ENCODE measurements at regions not wholly inside any gene's neighbourhood (a gene's known extent, or its start where the extent isn't known, plus 50 kb on each side); places are given as distances from the start of the nearest gene placed in this dataset.

- DNase-seq (ENCODE audit: low read depth) = no peak
Observed at GRCh38 chr4:125511715-125512114, 197.0 kb downstream of the FAT4 start.

- DNase-seq (ENCODE audit: low read depth) = no peak
Observed at GRCh38 chr4:125515016-125515415, 200.3 kb downstream of the FAT4 start.

GRCh38 chr4:125517831-125518230, 203.1 kb downstream of the FAT4 start:
- DNase-seq (ENCODE audit: low read depth) = no peak

GRCh38 chr4:125518281-125518680, 203.5 kb downstream of the FAT4 start:
- no peak for DNase-seq (ENCODE audit: low read depth)

DNA sequence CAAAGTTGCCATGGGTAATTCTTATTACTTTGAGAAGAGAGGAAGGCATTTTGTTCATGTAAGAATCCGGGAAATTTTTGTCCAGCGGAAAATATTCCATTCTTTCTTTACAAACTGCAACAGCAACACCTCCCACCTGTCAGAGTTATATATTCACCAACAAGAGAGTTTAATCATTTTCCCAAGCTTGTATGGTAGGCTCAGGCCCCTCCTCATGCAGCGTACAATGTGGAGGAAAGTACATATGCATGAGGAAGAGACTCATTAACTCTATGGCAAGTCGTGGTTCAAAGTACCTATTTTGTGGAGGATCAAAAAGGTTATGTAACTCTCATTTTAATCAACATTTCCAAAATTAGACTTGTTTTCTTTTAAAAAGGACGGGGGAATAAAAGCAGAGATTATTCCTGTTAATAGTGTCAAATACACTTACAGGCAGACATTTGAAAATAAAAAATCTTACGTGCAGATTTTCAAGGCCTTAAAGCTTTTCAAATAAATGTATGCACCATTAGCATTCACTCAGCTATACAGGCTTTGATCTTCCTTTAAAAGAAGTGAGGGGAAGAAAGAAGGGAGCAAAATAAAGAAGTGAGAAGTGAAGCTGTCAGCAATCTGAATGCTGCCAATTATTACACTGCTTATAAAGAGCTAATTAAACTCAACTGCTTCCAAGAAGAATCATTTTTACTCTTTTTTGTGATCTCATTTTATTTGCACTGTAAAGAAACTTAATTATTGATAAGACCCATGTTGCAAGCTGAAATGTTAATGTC, 204.8 kb downstream of the FAT4 start:
- no peak for DNase-seq (ENCODE audit: low read depth)

DNA sequence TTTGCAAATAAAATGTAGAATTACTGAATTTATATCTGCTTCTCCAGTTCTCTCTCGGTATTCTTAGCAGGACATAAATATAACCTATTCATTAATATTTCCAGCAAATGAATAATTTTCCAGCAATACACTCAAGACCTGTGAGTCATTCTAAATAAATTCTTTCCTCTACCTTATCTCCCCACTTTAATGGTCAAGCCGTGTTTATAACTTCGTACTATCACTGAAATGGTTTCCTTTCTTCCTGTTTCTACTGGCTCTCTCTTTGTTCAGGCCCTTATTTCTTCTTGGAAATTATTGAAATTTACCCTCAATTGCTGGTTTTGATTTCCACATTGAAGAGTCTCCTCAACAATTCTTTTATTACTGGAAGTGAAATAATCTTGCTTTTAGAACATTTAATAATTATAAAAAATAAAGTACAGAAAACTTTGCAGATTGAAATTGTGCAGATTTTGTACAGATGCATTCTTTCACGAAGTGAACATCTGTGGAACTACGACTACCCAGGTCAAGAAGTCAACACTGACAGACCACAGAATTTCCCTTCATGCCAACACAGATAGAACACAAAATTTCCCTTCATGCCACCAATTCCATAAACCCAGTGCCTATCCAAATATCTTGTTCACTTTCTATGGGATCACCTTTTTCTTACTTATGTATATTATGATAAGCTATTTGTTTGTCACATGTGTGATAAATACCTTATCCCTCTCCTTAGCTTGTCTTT, 205.7 kb downstream of the FAT4 start:
- DNase-seq (ENCODE audit: low read depth) = peak; percentile 37

DNA sequence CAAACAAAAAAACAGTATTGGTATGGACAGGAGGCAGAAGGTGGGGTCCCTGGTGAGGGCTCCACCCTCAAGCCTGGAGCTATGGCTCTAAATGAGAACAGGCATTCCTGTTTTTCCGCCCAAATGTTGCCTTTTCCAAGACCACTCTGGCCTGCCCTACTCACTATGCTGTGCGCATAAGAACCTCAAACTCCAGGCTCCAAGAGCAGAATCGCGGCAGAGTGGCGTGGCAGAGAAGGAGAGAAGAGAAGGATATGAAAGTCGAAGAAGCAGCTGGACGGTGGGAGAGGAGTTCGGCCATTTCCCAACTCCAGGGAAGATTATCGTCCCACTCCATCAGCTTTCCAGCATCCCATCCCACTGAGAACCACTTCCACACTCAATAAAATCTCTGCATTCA, 207.8 kb downstream of the FAT4 start:
- no peak for DNase-seq (ENCODE audit: low read depth)

GRCh38 chr4:125522992-125523391, 208.2 kb downstream of the FAT4 start:
- no peak for DNase-seq (ENCODE audit: low read depth)

DNA sequence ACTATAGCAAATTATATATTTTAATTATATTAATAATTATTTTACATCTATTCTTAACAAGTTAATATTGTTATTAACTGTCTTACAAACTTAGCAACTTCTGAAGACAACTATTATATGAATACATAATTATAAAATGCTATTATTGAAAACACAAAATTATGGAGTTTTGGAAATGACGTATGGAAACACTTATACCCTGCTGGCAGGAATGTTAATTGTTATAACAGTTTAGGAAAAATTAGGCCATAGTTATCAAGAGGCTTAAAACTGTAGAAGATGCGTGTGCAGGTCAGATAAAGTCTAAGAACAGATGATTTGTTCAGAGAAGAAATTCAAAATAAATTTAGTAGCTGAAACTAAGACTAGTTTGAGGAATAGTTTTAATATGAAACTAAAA, 211.7 kb downstream of the FAT4 start:
- no peak for DNase-seq (ENCODE audit: low read depth)

- no peak for DNase-seq (ENCODE audit: low read depth)
Observed at GRCh38 chr4:125527681-125528080, 212.9 kb downstream of the FAT4 start.

DNA sequence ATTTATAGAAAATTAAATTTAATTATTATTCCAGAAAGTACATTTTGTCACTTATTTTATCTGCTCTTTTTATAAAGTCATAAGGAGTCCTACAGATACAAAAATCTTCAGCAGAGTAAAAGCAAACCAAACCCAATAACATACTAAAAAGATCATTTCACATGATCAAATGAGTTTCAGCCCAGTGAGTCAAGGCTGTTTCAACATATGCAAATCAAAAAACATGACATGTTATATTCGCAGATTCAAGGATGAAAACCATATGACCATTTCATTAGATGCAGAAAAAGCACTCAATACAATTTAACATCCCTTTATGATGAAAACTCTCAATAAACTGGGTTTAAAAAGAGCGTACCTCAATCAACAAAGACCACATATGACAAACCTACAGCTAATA, 214.3 kb downstream of the FAT4 start:
- no peak for DNase-seq (ENCODE audit: low read depth)

DNA sequence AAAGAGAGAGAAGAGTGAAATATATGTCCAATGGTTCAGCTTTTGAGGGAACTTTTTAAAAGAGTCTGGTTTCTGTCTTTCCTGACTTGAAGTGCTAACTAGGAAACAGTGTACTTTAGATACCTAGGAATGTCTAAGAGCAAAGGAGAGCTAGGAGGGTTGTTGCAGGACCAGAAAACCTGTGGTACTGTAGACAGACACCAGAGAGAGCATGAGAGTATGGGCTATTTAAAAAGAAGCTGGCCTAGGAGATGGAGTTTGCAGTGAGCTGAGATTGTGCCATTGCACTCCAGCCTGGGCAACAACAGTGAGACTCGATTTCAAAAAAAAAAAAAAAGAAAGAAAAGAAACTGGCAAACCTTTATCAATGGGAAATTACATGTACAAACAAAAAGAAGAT, 223.9 kb downstream of the FAT4 start:
- no peak for DNase-seq (ENCODE audit: low read depth)

DNA sequence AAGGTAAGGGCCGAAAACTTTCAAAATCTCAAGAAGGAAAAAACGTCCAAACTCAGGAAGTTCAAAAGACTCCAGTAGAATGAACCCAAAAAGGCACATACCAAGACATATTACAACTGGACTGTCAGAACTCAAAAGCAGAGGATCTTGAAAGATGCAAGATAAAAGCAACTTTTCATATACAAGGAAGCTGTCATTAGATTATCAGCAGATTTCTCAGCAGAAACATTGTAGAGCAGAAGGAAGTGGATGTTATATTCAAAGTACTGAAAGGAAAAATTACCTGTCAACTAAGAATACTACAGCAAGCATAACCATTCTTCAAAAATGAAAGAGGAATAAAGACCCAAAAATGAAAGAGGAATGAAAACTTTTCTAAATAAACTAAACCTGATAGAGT, 224.9 kb downstream of the FAT4 start:
- DNase-seq (ENCODE audit: low read depth) = no peak

GRCh38 chr4:125541836-125542385, 227.2 kb downstream of the FAT4 start:
- no peak for DNase-seq (ENCODE audit: low read depth)

DNA sequence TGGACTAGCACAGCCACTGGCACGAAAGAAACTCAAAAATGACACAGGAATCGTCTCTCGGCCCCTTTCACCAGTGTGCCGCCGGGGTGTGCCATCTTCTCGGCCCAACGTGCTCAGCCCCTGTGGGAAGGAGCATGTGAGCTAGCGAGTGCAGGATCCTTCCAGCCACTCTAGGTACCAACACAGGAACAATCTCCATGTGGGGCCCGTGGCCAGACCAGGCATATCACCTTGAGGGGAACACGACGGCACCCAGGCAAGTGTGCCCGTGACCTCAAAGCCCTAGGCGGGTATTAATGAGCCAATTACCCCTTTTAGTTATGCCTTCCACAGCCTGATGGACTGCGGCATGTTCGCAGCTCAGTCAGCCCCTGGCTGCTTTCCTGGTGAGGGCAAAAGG, 231.5 kb downstream of the FAT4 start:
- no peak for DNase-seq (ENCODE audit: low read depth)

GRCh38 chr4:125547836-125548235, 233.1 kb downstream of the FAT4 start:
- no peak for DNase-seq (ENCODE audit: low read depth)

- DNase-seq (ENCODE audit: low read depth) = no peak
Observed at GRCh38 chr4:125550769-125551168, 236.0 kb downstream of the FAT4 start.

- DNase-seq (ENCODE audit: low read depth) = no peak
Observed at GRCh38 chr4:125551466-125551865, 236.7 kb downstream of the FAT4 start.

DNA sequence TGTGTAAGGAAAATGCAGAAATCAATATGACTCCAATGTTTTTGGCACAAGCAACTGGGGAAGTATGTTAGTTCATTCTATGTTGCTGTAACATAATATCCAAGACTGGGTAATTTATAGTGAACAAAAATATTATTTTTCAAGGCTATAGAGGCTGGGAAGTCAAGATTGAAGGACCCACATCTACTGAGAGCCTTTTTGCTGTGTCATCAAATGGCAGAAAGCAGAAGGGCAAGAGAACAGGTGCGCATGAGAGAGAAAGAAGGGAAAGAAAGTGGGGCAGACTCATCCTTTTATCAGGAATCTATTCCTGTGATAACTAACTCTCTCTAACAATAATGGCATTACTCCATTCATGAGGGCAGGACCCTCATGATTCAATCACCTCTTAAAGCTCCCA, 237.2 kb downstream of the FAT4 start:
- DNase-seq (ENCODE audit: low read depth) = no peak

DNA sequence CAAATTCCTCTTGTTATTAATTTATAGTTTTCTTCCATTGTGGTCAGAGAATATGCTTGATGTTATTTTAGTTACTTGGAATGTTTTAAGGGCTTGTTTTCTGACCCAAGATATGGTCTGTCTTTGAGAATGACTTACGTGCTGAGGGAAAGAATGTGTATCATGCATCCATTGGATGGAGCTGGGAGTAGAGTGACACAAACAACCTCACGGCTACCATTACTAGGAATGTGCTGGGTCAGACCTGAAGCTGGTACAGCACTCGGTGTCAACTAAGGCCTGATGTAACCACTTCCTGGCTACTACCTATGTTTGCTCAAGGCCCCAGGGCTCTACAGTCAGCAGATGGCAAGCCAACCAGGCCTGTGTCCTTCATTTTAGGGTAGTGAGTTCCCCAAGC, 257.8 kb downstream of the FAT4 start:
- DNase-seq (ENCODE audit: low read depth) = no peak

DNA sequence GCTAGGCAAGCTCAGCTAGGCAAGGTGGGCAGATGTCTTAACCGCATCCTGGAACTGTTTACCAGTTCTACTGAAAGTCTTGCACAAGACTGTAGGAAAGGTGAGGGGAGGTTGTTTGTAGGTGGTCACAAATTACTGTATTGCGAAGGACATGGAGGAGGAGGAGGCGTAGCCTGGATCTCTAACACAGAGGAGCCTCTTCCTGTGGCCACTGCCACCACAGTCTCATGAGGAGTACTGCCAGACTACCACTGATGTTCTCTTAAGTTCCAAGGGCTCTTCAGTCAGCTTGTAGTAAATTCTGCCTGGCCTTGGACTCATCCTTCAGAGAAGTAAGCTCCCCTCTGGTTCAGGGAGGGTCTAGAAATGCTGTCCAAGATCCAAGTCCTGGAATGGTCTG, 258.6 kb downstream of the FAT4 start:
- DNase-seq (ENCODE audit: low read depth) = no peak

- DNase-seq (ENCODE audit: low read depth) = no peak
Observed at GRCh38 chr4:125573786-125574185, 259.0 kb downstream of the FAT4 start.

DNA sequence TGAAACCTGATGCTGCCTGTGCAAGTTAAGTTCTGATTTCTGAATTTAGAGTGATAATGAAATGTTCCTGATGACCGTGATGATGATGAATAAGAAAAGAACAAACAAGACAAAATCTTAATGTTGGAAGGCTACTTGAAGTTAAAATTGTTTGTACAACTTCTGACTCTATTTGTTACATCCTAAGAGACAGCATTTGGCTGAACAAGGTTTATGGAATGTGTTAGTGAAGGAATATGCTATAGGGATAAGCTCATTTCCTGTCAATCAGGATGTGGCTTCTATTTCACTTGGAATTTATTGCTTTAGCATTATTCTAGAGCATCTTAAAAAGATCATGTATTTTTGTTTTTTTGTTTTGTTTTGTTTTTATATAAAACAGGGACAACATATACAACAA, 267.5 kb downstream of the FAT4 start:
- no peak for DNase-seq (ENCODE audit: low read depth)
